Ascending aorta (tissue), 2 donors: ENCODE measurements at regions not wholly inside any gene's neighbourhood (a gene's known extent, or its start where the extent isn't known, plus 50 kb on each side); places are given as distances from the start of the nearest gene placed in this dataset.

Source experiments
- DNase-seq, 2 donors: peaks; one replicate each; pipeline ENCODE4 v3.0.0-alpha.2; 2019; ENCODE audit warnings: low spot score in 2 of 2
- H3K27ac ChIP-seq, 2 donors: fragments of 200-600 bp; sonication (generic); one replicate each; pipeline ENCODE4 v1.5.1; 2016 to 2017; ENCODE audit warnings: mild to moderate bottlenecking in 1 of 2
- H3K27me3 ChIP-seq: fragments of 200-600 bp; sonication (generic); one replicate; pipeline ENCODE4 v1.5.1; 2017
- H3K36me3 ChIP-seq, 2 donors: fragments of 200-600 bp; sonication (generic); one replicate each; pipeline ENCODE4 v1.5.1; 2016
- H3K4me1 ChIP-seq, 2 donors: fragments of 200-600 bp; sonication (generic); one replicate each; pipeline ENCODE4 v1.5.1; 2016 to 2017; ENCODE audit warnings: mild to moderate bottlenecking in 1 of 2
- H3K4me3 ChIP-seq, 2 donors: fragments of 200-600 bp; sonication (generic); one replicate each; pipeline ENCODE4 v1.5.1; 2016 to 2017; ENCODE audit warnings: mild to moderate bottlenecking in 1 of 2
- H3K9me3 ChIP-seq, 2 donors: fragments of 200-600 bp; sonication (generic); one replicate each; pipeline ENCODE4 v1.5.1; 2016
- intact Hi-C: fragments of 100-400 bp; cut with DNase I; formaldehyde crosslinking; loops from one replicate; pipeline ENCODE4 v1.15.1; 2023
- TF ChIP-seq, protein P1 (sequence below), 3 experiments: fragments of 200-600 bp in 2 of 3; fragments of 450-650 bp in 1 of 3; sonication (generic) in 2 of 3; IDR thresholded peaks; one replicate each; pipeline ENCODE4 v1.5.1; 2016 to 2019; ENCODE audit warnings: antibody characterized with exemption in 3 of 3, mild to moderate bottlenecking in 1 of 3, moderate library complexity in 1 of 3

- TF ChIP-seq, protein P1, sequence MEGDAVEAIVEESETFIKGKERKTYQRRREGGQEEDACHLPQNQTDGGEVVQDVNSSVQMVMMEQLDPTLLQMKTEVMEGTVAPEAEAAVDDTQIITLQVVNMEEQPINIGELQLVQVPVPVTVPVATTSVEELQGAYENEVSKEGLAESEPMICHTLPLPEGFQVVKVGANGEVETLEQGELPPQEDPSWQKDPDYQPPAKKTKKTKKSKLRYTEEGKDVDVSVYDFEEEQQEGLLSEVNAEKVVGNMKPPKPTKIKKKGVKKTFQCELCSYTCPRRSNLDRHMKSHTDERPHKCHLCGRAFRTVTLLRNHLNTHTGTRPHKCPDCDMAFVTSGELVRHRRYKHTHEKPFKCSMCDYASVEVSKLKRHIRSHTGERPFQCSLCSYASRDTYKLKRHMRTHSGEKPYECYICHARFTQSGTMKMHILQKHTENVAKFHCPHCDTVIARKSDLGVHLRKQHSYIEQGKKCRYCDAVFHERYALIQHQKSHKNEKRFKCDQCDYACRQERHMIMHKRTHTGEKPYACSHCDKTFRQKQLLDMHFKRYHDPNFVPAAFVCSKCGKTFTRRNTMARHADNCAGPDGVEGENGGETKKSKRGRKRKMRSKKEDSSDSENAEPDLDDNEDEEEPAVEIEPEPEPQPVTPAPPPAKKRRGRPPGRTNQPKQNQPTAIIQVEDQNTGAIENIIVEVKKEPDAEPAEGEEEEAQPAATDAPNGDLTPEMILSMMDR (IDR thresholded peaks at IDR 0.05), result no peak
- Histone ChIP-seq H3K4me1 (no peaks in the 10 kb centered on the region), H3K36me3 (no peaks in the 10 kb centered on the region), H3K4me3 (no peak overlapping the region), H3K27ac (no peak overlapping the region), H3K9me3 (peaks cover 0 to 3% of the 10 kb centered on the region in 2 donors), H3K27me3 (no peaks in the 10 kb centered on the region)
- no peak for DNase-seq
- intact Hi-C loops, result no loop called here
Observed at GRCh38 chr17:5816491-5817070, 232.3 kb upstream of the NLRP1 start.

DNA sequence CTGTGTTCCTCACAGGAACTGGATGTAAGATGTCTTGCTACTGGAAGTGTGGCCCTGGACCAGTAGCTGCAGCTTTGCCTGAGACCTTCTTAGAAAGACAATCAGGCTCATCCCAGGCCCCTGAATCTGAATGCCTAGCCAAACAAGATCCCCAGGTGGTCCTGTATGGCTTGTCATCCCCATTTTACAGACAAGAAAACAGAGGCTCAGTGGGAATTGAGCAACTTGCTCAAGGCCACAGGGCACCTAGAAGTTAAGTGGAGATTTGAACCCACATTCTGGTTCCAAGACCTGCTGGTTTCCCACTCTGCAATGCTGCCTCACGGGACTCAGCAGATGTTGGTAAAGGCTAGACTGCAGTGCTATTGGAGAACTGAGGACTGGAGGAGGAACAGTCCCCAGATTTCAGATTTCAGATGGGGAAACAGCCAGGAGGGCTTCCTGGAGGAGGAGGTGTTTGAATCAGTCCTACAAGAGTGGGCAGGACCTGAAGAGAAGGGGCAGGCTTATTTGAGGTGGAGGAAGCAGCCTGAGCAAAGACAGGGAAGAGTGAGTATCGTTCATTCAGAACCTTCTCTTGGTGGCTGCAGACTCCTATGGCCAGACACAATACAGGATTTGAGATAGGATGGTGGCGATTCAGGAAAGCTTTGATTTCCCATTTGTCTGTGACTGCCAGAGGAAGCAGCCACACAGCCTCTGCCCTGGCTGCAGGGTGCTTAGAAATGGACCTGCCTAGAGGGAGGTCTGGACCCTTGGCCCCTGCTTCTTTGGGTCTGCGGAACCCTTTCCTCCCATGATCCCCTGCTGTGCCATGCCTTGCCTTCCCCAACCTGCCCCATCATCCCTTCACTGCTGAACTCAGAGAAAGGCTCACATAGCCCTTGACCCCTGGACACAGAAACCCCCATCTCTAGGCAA is 233.4 kb upstream of the NLRP1 start:
- no peak for DNase-seq
- H3K4me3 ChIP-seq, result no peak overlapping the region
- H3K4me1 ChIP-seq, result no peaks in the 10 kb centered on the region
- no peaks in the 10 kb centered on the region for H3K36me3 ChIP-seq
- no peaks in the 10 kb centered on the region for H3K9me3 ChIP-seq
- no peaks in the 10 kb centered on the region for H3K27me3 ChIP-seq
- TF ChIP-seq, protein P1 (IDR thresholded peaks at IDR 0.05), result no peak
- no peak overlapping the region for H3K27ac ChIP-seq
- intact Hi-C loops, result no loop called here

- intact Hi-C loops, result no loop called here
- H3K9me3 ChIP-seq, result no peaks in the 10 kb centered on the region
- H3K4me3 ChIP-seq, result no peak overlapping the region
- no peaks in the 10 kb centered on the region for H3K36me3 ChIP-seq
- H3K4me1 ChIP-seq, result no peaks in the 10 kb centered on the region
- DNase-seq, result no peak
- TF ChIP-seq, protein P1 (IDR thresholded peaks at IDR 0.05), result no peak
- H3K27me3 ChIP-seq, result no peaks in the 10 kb centered on the region
- H3K27ac ChIP-seq, result no peak overlapping the region
Observed at GRCh38 chr17:5819396-5819795, 235.1 kb upstream of the NLRP1 start.

DNA sequence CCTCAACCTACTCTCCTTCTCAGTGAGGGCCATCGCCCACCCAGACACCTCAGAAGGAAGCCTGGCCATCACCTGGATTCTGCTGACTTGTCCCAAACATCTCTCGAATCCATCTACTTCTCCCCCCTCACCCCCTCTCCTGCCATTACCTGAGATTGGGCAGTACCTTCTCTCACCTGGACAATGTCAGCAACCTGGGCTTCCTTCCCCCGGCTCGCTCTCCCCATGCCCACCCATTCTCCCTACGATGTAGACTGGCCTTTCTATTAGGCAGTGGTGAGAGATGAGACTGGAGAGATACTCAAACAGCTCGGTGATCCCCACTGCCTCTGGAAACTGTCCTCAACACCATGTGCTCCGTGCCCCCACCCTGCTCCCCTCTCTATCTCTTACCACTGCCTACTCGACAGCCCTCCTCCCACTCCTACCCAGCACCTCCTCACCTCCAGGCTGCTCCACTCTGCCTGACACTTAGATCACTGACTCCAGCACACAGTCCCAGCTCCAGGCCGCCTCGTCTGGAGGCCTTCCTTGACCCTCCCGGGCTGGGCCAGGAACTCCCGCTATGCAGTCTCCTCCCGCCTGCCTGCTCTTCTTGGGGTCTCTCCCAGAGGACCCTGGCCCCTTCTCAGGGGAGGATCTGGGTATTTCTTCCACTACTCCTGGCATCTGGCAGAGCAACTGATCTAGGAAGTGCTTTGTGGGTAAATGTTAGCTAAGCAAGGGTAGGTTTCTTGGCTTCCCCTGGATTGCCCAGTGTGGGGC is 235.8 kb upstream of the NLRP1 start:
- no peak for DNase-seq
- no peaks in the 10 kb centered on the region for H3K9me3 ChIP-seq
- intact Hi-C loops, result no loop called here

GRCh38 chr17:5820721-5821456 is 236.6 kb upstream of the NLRP1 start:
- no peaks in the 10 kb centered on the region for H3K4me1 ChIP-seq
- TF ChIP-seq, protein P1 (IDR thresholded peaks at IDR 0.05), result no peak
- no peaks in the 10 kb centered on the region for H3K36me3 ChIP-seq
- H3K9me3 ChIP-seq, result no peaks in the 10 kb centered on the region
- H3K4me3 ChIP-seq, result no peak overlapping the region
- DNase-seq, result no peak
- H3K27me3 ChIP-seq, result no peaks in the 10 kb centered on the region
- H3K27ac ChIP-seq, result no peak overlapping the region
- intact Hi-C loops, result no loop called here

More for the DNA sequence above, 235.8 kb upstream of the NLRP1 start:
- TF ChIP-seq, protein P1 (IDR thresholded peaks at IDR 0.05), result no peak
- H3K36me3 ChIP-seq, result no peaks in the 10 kb centered on the region
- H3K27ac ChIP-seq, result no peak overlapping the region
- no peaks in the 10 kb centered on the region for H3K4me1 ChIP-seq
- no peak overlapping the region for H3K4me3 ChIP-seq
- no peaks in the 10 kb centered on the region for H3K27me3 ChIP-seq
